Mesendoderm (in vitro differentiated cells): ENCODE measurements at regions not wholly inside any gene's neighbourhood (a gene's known extent, or its start where the extent isn't known, plus 50 kb on each side); places are given as distances from the start of the nearest gene placed in this dataset.

Source experiments
- DNase-seq: peaks from one replicate; pipeline ENCODE4 v3.0.0; 2013
- H2AK5ac ChIP-seq: 2 replicates; pipeline ENCODE4 v1.6.1; 2013; ENCODE audit warnings: low read length, inconsistent platforms
- H2BK120ac ChIP-seq: 2 replicates; pipeline ENCODE4 v1.6.1; 2013; ENCODE audit warnings: low read depth, mild to moderate bottlenecking, low read length, moderate library complexity, mixed read lengths
- H2BK15ac ChIP-seq: replicated peaks from 2 replicates; pipeline ENCODE4 v1.6.1; 2013; ENCODE audit warnings: low read depth, mild to moderate bottlenecking, moderate library complexity
- H2BK5ac ChIP-seq: 2 replicates; pipeline ENCODE4 v1.6.1; 2013; ENCODE audit warnings: low read length, inconsistent platforms
- H3K18ac ChIP-seq: 2 replicates; pipeline ENCODE4 v1.6.1; 2013; ENCODE audit warnings: mild to moderate bottlenecking, low read length, mixed read lengths
- H3K23ac ChIP-seq: one replicate; pipeline ENCODE4 v1.6.1; 2013; ENCODE audit warnings: low read length
- H3K27ac ChIP-seq: 2 replicates; pipeline ENCODE4 v1.5.1; 2013; ENCODE audit warnings: low read depth, mild to moderate bottlenecking, inconsistent platforms, low read length, moderate library complexity
- H3K27me3 ChIP-seq: 2 replicates; pipeline ENCODE4 v1.6.1; 2013; ENCODE audit warnings: low read length, control low read depth, mild to moderate bottlenecking, inconsistent platforms; ENCODE audit not compliant: insufficient read depth, poor library complexity
- H3K36me3 ChIP-seq: 2 replicates; pipeline ENCODE4 v1.6.1; 2013; ENCODE audit warnings: low read length, inconsistent platforms; ENCODE audit not compliant: control insufficient read depth, insufficient read depth
- H3K4ac ChIP-seq: one replicate; pipeline ENCODE4 v1.6.1; 2013; ENCODE audit warnings: low read depth, mild to moderate bottlenecking, low read length, moderate library complexity
- H3K4me1 ChIP-seq: 2 replicates; pipeline ENCODE4 v1.6.1; 2013; ENCODE audit warnings: low read depth, low read length, inconsistent platforms; ENCODE audit not compliant: control insufficient read depth
- H3K4me2 ChIP-seq: 2 replicates; pipeline ENCODE4 v1.6.1; 2013; ENCODE audit warnings: low read length
- H3K4me3 ChIP-seq: 2 replicates; pipeline ENCODE4 v1.5.1; 2013; ENCODE audit warnings: mild to moderate bottlenecking, low read length
- H3K56ac ChIP-seq: one replicate; pipeline ENCODE4 v1.6.1; 2013; ENCODE audit warnings: low read length
- H3K79me1 ChIP-seq: 2 replicates; pipeline ENCODE4 v1.6.1; 2013; ENCODE audit warnings: low read length, inconsistent platforms
- H3K79me2 ChIP-seq: 2 replicates; pipeline ENCODE4 v1.6.1; 2013; ENCODE audit warnings: mild to moderate bottlenecking, low read length; ENCODE audit not compliant: control insufficient read depth, insufficient read depth
- H3K9ac ChIP-seq: 2 replicates; pipeline ENCODE4 v1.6.1; 2013; ENCODE audit warnings: low read length, inconsistent platforms
- H4K5ac ChIP-seq: one replicate; pipeline ENCODE4 v1.6.1; 2013; ENCODE audit warnings: low read length
- H4K8ac ChIP-seq: one replicate; pipeline ENCODE4 v1.6.1; 2013; ENCODE audit warnings: low read depth, mild to moderate bottlenecking, control low read depth, low read length, moderate library complexity
- WGBS: extraction: QIAGEN DNeasy Blood & Tissue Kit; methylation state at CpG from one replicate; pipeline ENCODE4 v1.1.7; 2013; ENCODE audit warnings: low lambda C conversion rate, missing lambda C conversion rate; ENCODE audit not compliant: insufficient coverage; ENCODE audit errors: extremely low coverage; 5-methylcytosine and 5-hydroxymethylcytosine counted together

DNA sequence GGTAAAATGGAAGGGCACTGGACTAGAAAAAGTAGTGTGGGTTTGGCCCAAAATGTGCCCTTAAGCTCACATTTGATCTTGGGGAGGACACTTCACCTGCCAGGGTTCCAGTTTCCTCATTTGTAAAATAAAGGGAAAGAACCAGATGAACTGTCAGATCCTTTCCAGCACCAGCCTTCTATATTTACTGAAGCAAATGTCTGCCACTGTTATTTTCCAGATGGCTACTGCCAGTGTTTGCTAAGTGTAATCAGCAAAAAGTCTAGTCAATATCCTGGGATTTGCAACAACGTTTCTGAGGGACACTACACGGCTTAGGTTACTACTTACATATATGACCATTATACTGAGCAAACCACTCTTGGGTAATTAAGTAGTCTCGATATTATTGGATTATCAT, 340.3 kb downstream of the KCNN2 start:
- Histone ChIP-seq H3K18ac (no peak overlapping the region), H3K9ac (no peak overlapping the region), H2AK5ac (no peak overlapping the region), H2BK120ac (no peak overlapping the region), H3K79me2 (no peaks in the 10 kb centered on the region), H3K4me1 (no peaks in the 10 kb centered on the region), H3K56ac (no peak overlapping the region), H2BK5ac (no peak overlapping the region), H4K8ac (no peak overlapping the region), H3K79me1 (no peaks in the 10 kb centered on the region), H3K23ac (no peak overlapping the region), H3K4ac (no peak overlapping the region), H3K4me3 (no peak overlapping the region), H2BK15ac (no peak overlapping the region), H3K27ac (no peak overlapping the region), H3K4me2 (no peak overlapping the region), H3K27me3 (no peaks in the 10 kb centered on the region), H3K36me3 (no peaks in the 10 kb centered on the region), H4K5ac (no peak overlapping the region)
- WGBS: no CpG with 5 or more reads among the region's 3 CpGs
- no peak for DNase-seq

DNA sequence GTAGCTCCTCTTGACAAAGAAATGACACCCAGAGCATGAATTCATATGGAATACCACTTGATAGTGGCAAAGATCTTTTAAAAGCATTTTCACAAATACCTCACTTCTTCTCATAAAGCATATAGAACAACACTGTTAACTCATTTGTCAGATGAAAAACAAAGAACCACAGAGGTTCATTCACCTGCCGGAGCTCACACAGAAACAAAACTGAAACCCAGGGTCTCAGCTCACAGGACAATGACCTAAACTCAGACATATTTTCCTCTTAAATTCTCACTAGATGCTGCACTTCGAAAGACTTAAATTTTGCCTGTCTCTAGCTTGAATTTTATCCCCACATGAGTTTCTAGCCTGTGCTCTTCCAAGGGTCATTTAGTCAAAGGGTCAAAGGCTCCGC, 339.0 kb downstream of the KCNN2 start:
- Histone ChIP-seq H3K79me1 (no peaks in the 10 kb centered on the region), H3K79me2 (no peaks in the 10 kb centered on the region), H2BK15ac (no peak overlapping the region), H2BK5ac (no peak overlapping the region), H3K9ac (no peak overlapping the region), H3K27ac (no peak overlapping the region), H4K8ac (no peak overlapping the region), H3K18ac (no peak overlapping the region), H3K23ac (no peak overlapping the region), H3K27me3 (no peaks in the 10 kb centered on the region), H3K56ac (no peak overlapping the region), H3K4me3 (no peak overlapping the region), H3K36me3 (no peaks in the 10 kb centered on the region), H3K4me1 (no peaks in the 10 kb centered on the region), H3K4me2 (no peak overlapping the region), H4K5ac (no peak overlapping the region), H3K4ac (no peak overlapping the region), H2BK120ac (no peak overlapping the region), H2AK5ac (no peak overlapping the region)
- WGBS: no CpG with 5 or more reads among the region's 3 CpGs
- no peak for DNase-seq

DNA sequence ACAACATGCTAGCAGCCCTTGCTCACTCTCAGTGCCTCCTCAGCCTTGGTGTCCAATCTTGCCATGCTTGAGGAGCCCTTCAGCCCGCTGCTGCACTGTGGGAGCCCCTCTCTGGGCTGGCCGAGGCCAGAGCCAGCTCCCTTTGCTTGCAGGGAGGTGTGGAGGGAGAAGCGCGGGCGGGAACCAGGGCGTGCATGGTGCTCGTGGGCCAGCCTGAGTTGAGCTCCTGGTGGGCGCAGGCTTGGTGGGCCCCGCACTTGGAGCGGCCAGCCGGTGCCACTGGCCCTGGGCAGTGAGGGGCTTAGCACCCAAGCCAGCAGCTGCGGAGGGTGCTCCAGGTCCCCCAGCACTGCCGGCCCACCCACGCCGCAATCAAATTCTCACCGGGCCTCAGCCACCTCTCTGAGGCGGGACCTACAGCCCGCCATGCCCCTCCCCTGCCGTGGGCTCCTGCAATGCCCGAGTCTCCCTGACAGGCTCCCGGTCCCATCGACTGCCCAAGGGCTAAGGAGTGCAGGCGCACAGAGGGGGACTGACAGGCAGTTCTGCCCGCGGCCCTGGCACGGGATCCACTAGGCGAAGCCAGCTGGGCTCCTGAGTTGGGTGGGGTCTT, 333.5 kb downstream of the KCNN2 start:
- DNase-seq: no peak

DNA sequence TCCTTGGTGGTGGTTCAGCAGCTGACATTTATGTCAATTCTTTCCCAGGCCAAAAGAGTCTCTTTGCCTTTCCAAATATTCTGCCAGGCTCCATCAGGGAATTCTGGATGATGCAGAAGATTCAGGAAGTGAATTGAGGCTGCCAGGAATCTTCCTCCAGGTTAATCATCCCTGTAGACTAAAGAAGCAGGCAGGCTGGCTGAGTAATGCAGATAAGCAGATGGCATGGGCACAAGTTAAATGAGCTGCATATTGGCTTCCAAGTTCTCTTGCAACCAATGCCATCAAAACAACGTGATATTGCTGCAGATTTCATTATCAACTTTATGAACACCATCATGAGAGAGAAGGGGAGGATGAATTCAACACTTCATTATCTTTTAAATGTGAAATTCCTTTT, 324.5 kb downstream of the KCNN2 start:
- Histone ChIP-seq H4K5ac (no peak overlapping the region), H2BK15ac (no peak overlapping the region), H3K4me3 (no peak overlapping the region), H3K18ac (no peak overlapping the region), H3K4me2 (no peak overlapping the region), H3K23ac (no peak overlapping the region), H2BK120ac (no peak overlapping the region), H2AK5ac (no peak overlapping the region), H3K79me1 (no peaks in the 10 kb centered on the region), H2BK5ac (no peak overlapping the region), H3K4ac (no peak overlapping the region), H3K9ac (no peak overlapping the region), H3K36me3 (no peaks in the 10 kb centered on the region), H3K4me1 (no peaks in the 10 kb centered on the region), H3K27ac (no peak overlapping the region), H3K56ac (no peak overlapping the region), H3K79me2 (no peaks in the 10 kb centered on the region), H4K8ac (no peak overlapping the region), H3K27me3 (no peaks in the 10 kb centered on the region)
- WGBS: no CpG with 5 or more reads among the region's 1 CpG
- DNase-seq: no peak

More for the DNA sequence above, 333.5 kb downstream of the KCNN2 start:
- WGBS: no CpG with 5 or more reads among the region's 27 CpGs
- H3K27me3 ChIP-seq: no peaks in the 10 kb centered on the region
- H4K5ac ChIP-seq: no peak overlapping the region
- no peak overlapping the region for H2BK5ac ChIP-seq
- no peaks in the 10 kb centered on the region for H3K79me1 ChIP-seq
- H3K56ac ChIP-seq: no peak overlapping the region
- H2AK5ac ChIP-seq: no peak overlapping the region
- H3K4me2 ChIP-seq: no peak overlapping the region
- no peak overlapping the region for H3K4me3 ChIP-seq
- H3K36me3 ChIP-seq: no peaks in the 10 kb centered on the region
- H3K23ac ChIP-seq: no peak overlapping the region
- no peak overlapping the region for H3K4ac ChIP-seq
- H3K27ac ChIP-seq: no peak overlapping the region
- no peaks in the 10 kb centered on the region for H3K79me2 ChIP-seq
- no peak overlapping the region for H4K8ac ChIP-seq
- no peaks in the 10 kb centered on the region for H3K4me1 ChIP-seq
- H3K9ac ChIP-seq: no peak overlapping the region
- no peak overlapping the region for H3K18ac ChIP-seq
- no peak overlapping the region for H2BK120ac ChIP-seq
- H2BK15ac ChIP-seq: no peak overlapping the region

DNA sequence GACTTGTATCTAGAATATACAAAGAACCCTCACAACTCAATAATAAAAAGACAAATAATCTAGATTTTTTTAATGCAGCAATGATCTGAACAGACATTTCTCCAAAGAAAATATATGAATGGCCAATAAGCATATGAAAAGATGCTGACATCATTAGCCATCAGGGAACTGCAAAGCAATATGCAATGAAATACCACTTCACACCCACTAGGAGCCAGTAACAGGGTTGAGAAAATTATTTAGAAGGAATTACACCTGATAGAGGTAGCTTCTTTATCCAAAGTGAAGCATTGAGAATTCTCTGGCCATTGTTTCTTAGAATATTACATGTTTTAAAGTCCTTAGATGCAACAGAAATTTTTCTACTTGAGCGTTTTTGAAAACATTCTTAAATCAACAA, 316.9 kb downstream of the KCNN2 start:
- Histone ChIP-seq H4K5ac (no peak overlapping the region), H3K79me2 (no peaks in the 10 kb centered on the region), H2AK5ac (no peak overlapping the region), H2BK120ac (no peak overlapping the region), H2BK15ac (no peak overlapping the region), H3K27me3 (no peaks in the 10 kb centered on the region), H3K23ac (no peak overlapping the region), H4K8ac (no peak overlapping the region), H2BK5ac (no peak overlapping the region), H3K4ac (no peak overlapping the region), H3K4me2 (no peak overlapping the region), H3K56ac (no peak overlapping the region), H3K4me3 (no peak overlapping the region), H3K79me1 (no peaks in the 10 kb centered on the region), H3K9ac (no peak overlapping the region), H3K27ac (no peak overlapping the region), H3K18ac (no peak overlapping the region), H3K4me1 (no peaks in the 10 kb centered on the region), H3K36me3 (no peaks in the 10 kb centered on the region)
- DNase-seq: peak; percentile 23
- no CpG with 5 or more reads among the region's 1 CpG for WGBS

DNA sequence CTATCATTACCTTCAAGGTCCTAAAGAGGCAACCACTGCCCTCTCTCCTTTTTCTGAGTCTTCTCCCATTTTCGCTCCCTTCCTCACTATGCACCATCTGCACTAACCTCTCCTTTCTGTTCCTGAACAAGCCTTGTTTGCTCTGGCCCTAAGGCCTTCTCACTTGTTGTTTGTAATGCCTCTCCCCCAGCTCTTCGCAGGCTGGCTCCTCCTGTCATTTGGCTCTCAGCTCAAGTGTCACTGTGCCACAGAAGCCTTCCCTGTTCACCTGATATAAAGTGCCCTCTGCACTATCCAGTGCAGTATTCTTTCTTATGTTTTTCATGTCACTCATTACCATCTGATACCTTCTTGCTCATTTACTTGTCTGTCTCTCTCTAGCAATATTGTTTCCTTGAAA, 303.7 kb downstream of the KCNN2 start:
- H3K27me3 ChIP-seq: no peaks in the 10 kb centered on the region
- no peak overlapping the region for H3K4ac ChIP-seq
- H2BK120ac ChIP-seq: no peak overlapping the region
- no peak overlapping the region for H2BK5ac ChIP-seq
- H3K23ac ChIP-seq: no peak overlapping the region
- no peaks in the 10 kb centered on the region for H3K4me1 ChIP-seq
- no peak overlapping the region for H4K8ac ChIP-seq
- no peaks in the 10 kb centered on the region for H3K36me3 ChIP-seq
- H2AK5ac ChIP-seq: no peak overlapping the region
- H3K4me3 ChIP-seq: no peak overlapping the region
- H3K9ac ChIP-seq: no peak overlapping the region
- DNase-seq: no peak
- no peaks in the 10 kb centered on the region for H3K79me1 ChIP-seq
- no CpG with 5 or more reads among the region's 2 CpGs for WGBS
- H3K18ac ChIP-seq: no peak overlapping the region
- H3K56ac ChIP-seq: no peak overlapping the region
- no peak overlapping the region for H2BK15ac ChIP-seq
- H4K5ac ChIP-seq: no peak overlapping the region
- H3K79me2 ChIP-seq: no peaks in the 10 kb centered on the region
- no peak overlapping the region for H3K4me2 ChIP-seq
- no peak overlapping the region for H3K27ac ChIP-seq
